Adrenal gland (tissue), 9 donors: ENCODE measurements at regions not wholly inside any gene's neighbourhood (a gene's known extent, or its start where the extent isn't known, plus 50 kb on each side); places are given as distances from the start of the nearest gene placed in this dataset.

Experiments
- DNase-seq, 7 donors: peaks; one replicate each; pipeline ENCODE4 v3.0.0-alpha.2; 2019 to 2020
- H3K27ac ChIP-seq, 5 donors: fragments of 200-600 bp; sonication (generic) in 4 of 5; 1 replicate in 3 of 5; 2 replicates in 2 of 5; pipeline versions ENCODE4 v1.5.1 to v1.8.0; 2016 to 2020; ENCODE audit warnings: mild to moderate bottlenecking in 1 of 5
- H3K27me3 ChIP-seq: fragments of 200-600 bp; 2 replicates; pipeline ENCODE4 v1.8.0; 2021
- H3K36me3 ChIP-seq, 2 donors: fragments of 200-600 bp; replicated peaks in 1 of 2; 1 replicate in 1 of 2; 2 replicates in 1 of 2; pipeline versions ENCODE4 v1.5.1 to v1.8.0; 2018 to 2022
- H3K4me1 ChIP-seq, 2 donors: fragments of 200-600 bp; replicated peaks in 1 of 2; 1 replicate in 1 of 2; 2 replicates in 1 of 2; pipeline versions ENCODE4 v1.5.1 to v1.8.0; 2018 to 2021
- H3K4me3 ChIP-seq, 4 donors: fragments of 200-600 bp; sonication (generic) in 3 of 4; one replicate each; pipeline ENCODE4 v1.5.1; 2016 to 2018
- H3K9me3 ChIP-seq, 3 donors: fragments of 200-600 bp; sonication (generic) in 1 of 3; replicated peaks in 1 of 3; 1 replicate in 2 of 3; 2 replicates in 1 of 3; pipeline versions ENCODE4 v1.5.1 to v1.8.0; 2016 to 2021
- CTCF ChIP-seq, 6 experiments: fragments of 450-650 bp in 4 of 6; fragments of 200-600 bp in 2 of 6; sonication (generic) in 1 of 6; IDR thresholded peaks; 1 replicate in 5 of 6; 2 replicates in 1 of 6; pipeline versions ENCODE4 v1.5.1 to v1.8.0; 2016 to 2021; ENCODE audit warnings: antibody characterized with exemption in 6 of 6, mild to moderate bottlenecking in 2 of 6, moderate library complexity in 1 of 6
- POLR2A ChIP-seq, 2 donors: fragments of 450-650 bp; IDR thresholded peaks; one replicate each; pipeline ENCODE4 v1.6.1; 2017; ENCODE audit warnings: antibody characterized with exemption in 2 of 2, mild to moderate bottlenecking in 2 of 2, moderate library complexity in 1 of 2
- WGBS, 4 donors: extraction: QIAGEN DNeasy Blood & Tissue Kit in 2 of 4; methylation state at CpG; one replicate each; pipeline versions ENCODE4 v1.1.5 to v1.1.7; 2013 to 2017; 5-methylcytosine and 5-hydroxymethylcytosine counted together
- intact Hi-C, 2 donors: fragments of 100-400 bp; cut with DNase I; formaldehyde crosslinking; loops; one replicate each; pipeline versions ENCODE4 v1.14.1 to v1.15.0; 2022 to 2023
- donor health status: healthy with polysubstance abuse.
- donor health status: Bipolar disorder and iron deficiency.
- donor health status: DM: yes; HTN: yes; CAD: no.
- donor health status: DM: no; HTN: no; CAD: no.
- donor health status: DM: no; HTN: no; CAD: no.

GRCh38 chr13:40333226-40333625 lies 333.2 kb downstream of the FOXO1 start:
- 90 to 96% (median 94%) methylated on average over 4 of the region's 4 CpGs for WGBS, 4 donors
- Histone ChIP-seq H3K9me3 (no peaks in the 10 kb centered on the region), H3K4me3 (no peak overlapping the region), H3K27ac (no peak overlapping the region), H3K4me1 (no peaks in the 10 kb centered on the region), H3K36me3 (no peaks in the 10 kb centered on the region), H3K27me3 (no peaks in the 10 kb centered on the region)
- no peak for TF ChIP-seq POLR2A (IDR thresholded peaks at IDR 0.05)
- no peak for TF ChIP-seq CTCF (IDR thresholded peaks at IDR 0.05)
- intact Hi-C loops: no loop called here
- no peak for DNase-seq

- H3K4me1 ChIP-seq: no peaks in the 10 kb centered on the region
- DNase-seq: no peak
- no peaks in the 10 kb centered on the region for H3K27me3 ChIP-seq
- no peak overlapping the region for H3K27ac ChIP-seq
- H3K9me3 ChIP-seq: no peaks in the 10 kb centered on the region
- WGBS, 4 donors: 89 to 97% (median 90%) methylated on average over 3 of the region's 3 CpGs
- TF ChIP-seq POLR2A (IDR thresholded peaks at IDR 0.05): no peak
- TF ChIP-seq CTCF (IDR thresholded peaks at IDR 0.05): no peak
- H3K4me3 ChIP-seq: no peak overlapping the region
- intact Hi-C loops: no loop called here
- no peaks in the 10 kb centered on the region for H3K36me3 ChIP-seq
These were observed 332.4 kb downstream of the FOXO1 start for GRCh38 chr13:40334031-40334430.

- H3K4me3 ChIP-seq: no peak overlapping the region
- no peaks in the 10 kb centered on the region for H3K9me3 ChIP-seq
- H3K27me3 ChIP-seq: no peaks in the 10 kb centered on the region
- H3K4me1 ChIP-seq: no peaks in the 10 kb centered on the region
- H3K36me3 ChIP-seq: no peaks in the 10 kb centered on the region
- 94 to 96% (median 95%) methylated on average over 5 to 6 of the region's 6 CpGs for WGBS, 4 donors
- TF ChIP-seq CTCF (IDR thresholded peaks at IDR 0.05) (no peak), POLR2A (IDR thresholded peaks at IDR 0.05) (no peak)
- intact Hi-C loops: no loop called here
- DNase-seq: no peak
- no peak overlapping the region for H3K27ac ChIP-seq
These were observed 331.8 kb downstream of the FOXO1 start for GRCh38 chr13:40334616-40335015.

- H3K4me3 ChIP-seq: no peak overlapping the region
- peak in 1 of 7 donors; percentile 27 for DNase-seq
- intact Hi-C loops: no loop called here
- WGBS, 4 donors: 59 to 77% (median 65%) methylated on average over 6 to 7 of the region's 7 CpGs
- H3K4me1 ChIP-seq: no peaks in the 10 kb centered on the region
- no peaks in the 10 kb centered on the region for H3K27me3 ChIP-seq
- no peak overlapping the region for H3K27ac ChIP-seq
- H3K9me3 ChIP-seq: no peaks in the 10 kb centered on the region
- TF ChIP-seq POLR2A (IDR thresholded peaks at IDR 0.05) (no peak), CTCF (IDR thresholded peaks at IDR 0.05) (no peak)
- H3K36me3 ChIP-seq: no peaks in the 10 kb centered on the region
These were observed 329.9 kb downstream of the FOXO1 start for GRCh38 chr13:40336228-40337221.
